Neural cell (in vitro differentiated cells): ENCODE measurements at regions not wholly inside any gene's neighbourhood (a gene's known extent, or its start where the extent isn't known, plus 50 kb on each side); places are given as distances from the start of the nearest gene placed in this dataset.

ENCODE experiments used
- H2AFZ ChIP-seq: fragments of 200-600, 300-800 bp; sonication (generic), shearing (Covaris generic); 2 replicates; pipeline ENCODE4 v1.6.0; 2014; ENCODE audit warnings: low read depth, mild to moderate bottlenecking, antibody characterized with exemption, low read length, moderate library complexity
- H3F3A ChIP-seq: fragments of 200-600 bp; shearing (Covaris generic); 2 replicates; pipeline ENCODE4 v1.6.1; 2016; ENCODE audit warnings: mild to moderate bottlenecking, moderate library complexity, mixed read lengths, antibody characterized with exemption, low read length; ENCODE audit not compliant: insufficient read depth, poor library complexity, severe bottlenecking
- H3K27ac ChIP-seq: fragments of 200-600, 300-800 bp; sonication (generic), shearing (Covaris generic); 2 replicates; pipeline ENCODE4 v1.5.1; 2014; ENCODE audit warnings: mild to moderate bottlenecking, low read length, moderate library complexity
- H3K27me3 ChIP-seq: fragments of 300-800, 200-600 bp; sonication (generic), shearing (Covaris generic); 2 replicates; pipeline ENCODE4 v1.6.0; 2014; ENCODE audit warnings: mild to moderate bottlenecking, low read depth, low read length, moderate library complexity; ENCODE audit not compliant: insufficient read depth
- H3K36me3 ChIP-seq: fragments of 300-800, 200-600 bp; sonication (generic), shearing (Covaris generic); 2 replicates; pipeline ENCODE4 v1.5.1; 2014; ENCODE audit warnings: mild to moderate bottlenecking, antibody characterized with exemption, low read length, moderate library complexity; ENCODE audit not compliant: insufficient read depth
- H3K4me2 ChIP-seq: fragments of 300-800, 200-600 bp; sonication (generic), shearing (Covaris generic); 2 replicates; pipeline ENCODE4 v1.6.0; 2014; ENCODE audit warnings: mild to moderate bottlenecking, low read length
- H3K4me3 ChIP-seq: fragments of 300-800, 200-600 bp; sonication (generic), shearing (Covaris generic); 2 replicates; pipeline ENCODE4 v1.5.1; 2014; ENCODE audit warnings: mild to moderate bottlenecking, low read length, moderate library complexity
- H3K79me2 ChIP-seq: fragments of 200-600 bp; shearing (Covaris generic); replicated peaks from 2 replicates; pipeline ENCODE4 v1.6.0; 2014; ENCODE audit warnings: mild to moderate bottlenecking, low read length, moderate library complexity; ENCODE audit not compliant: insufficient read depth
- H3K9ac ChIP-seq: fragments of 300-800, 200-600 bp; sonication (generic), shearing (Covaris generic); 2 replicates; pipeline ENCODE4 v1.6.1; 2016; ENCODE audit warnings: mild to moderate bottlenecking, low read length, mixed read lengths
- H3K9me2 ChIP-seq: fragments of 200-600 bp; shearing (Covaris generic); 2 replicates; pipeline ENCODE4 v1.6.1; 2016; ENCODE audit warnings: mild to moderate bottlenecking, low read length, mixed read lengths; ENCODE audit not compliant: insufficient read depth
- H3K9me3 ChIP-seq: fragments of 200-600, 300-800 bp; sonication (generic), shearing (Covaris generic); 2 replicates; pipeline ENCODE4 v1.6.1; 2016; ENCODE audit warnings: mild to moderate bottlenecking, mixed run types, low read length, moderate library complexity, mixed read lengths
- H4K20me1 ChIP-seq: fragments of 200-600 bp; shearing (Covaris generic); 2 replicates; pipeline ENCODE4 v1.6.1; 2016; ENCODE audit warnings: mild to moderate bottlenecking, mixed run types; ENCODE audit not compliant: insufficient read depth
- EP300 ChIP-seq: fragments of 450-650 bp; conservative IDR thresholded peaks from 2 replicates; pipeline ENCODE4 v1.6.1; 2014; ENCODE audit warnings: antibody characterized with exemption, mild to moderate bottlenecking, moderate library complexity; ENCODE audit not compliant: poor library complexity, severe bottlenecking
- EZH2 ChIP-seq: fragments of 200-600, 300-800 bp; shearing (Covaris generic), sonication (generic); IDR thresholded peaks from 2 replicates; pipeline ENCODE4 v1.6.1; 2014; ENCODE audit warnings: antibody characterized with exemption, low read length, borderline replicate concordance, mild to moderate bottlenecking; ENCODE audit not compliant: insufficient read depth, poor library complexity, severe bottlenecking
- MXI1 ChIP-seq: fragments of 450-650 bp; conservative IDR thresholded peaks from 2 replicates; pipeline ENCODE4 v1.6.1; 2014; ENCODE audit warnings: antibody characterized with exemption, mild to moderate bottlenecking; ENCODE audit not compliant: poor library complexity, severe bottlenecking
- POLR2AphosphoS5 ChIP-seq: IDR thresholded peaks from 2 replicates; pipeline ENCODE4 v1.6.1; 2012
- RAD21 ChIP-seq: fragments of 450-650 bp; conservative IDR thresholded peaks from 2 replicates; pipeline ENCODE4 v1.6.1; 2014; ENCODE audit warnings: antibody characterized with exemption, mild to moderate bottlenecking, moderate library complexity
- SMC3 ChIP-seq: fragments of 450-650 bp; conservative IDR thresholded peaks from 2 replicates; pipeline ENCODE4 v1.6.1; 2014; ENCODE audit warnings: antibody characterized with exemption, mild to moderate bottlenecking, moderate library complexity; ENCODE audit not compliant: poor library complexity
- TAF1 ChIP-seq: IDR thresholded peaks from 2 replicates; pipeline ENCODE4 v1.6.1; 2012; ENCODE audit warnings: low read depth
- TF ChIP-seq, protein P1 (sequence below): IDR thresholded peaks from 2 replicates; pipeline ENCODE4 v1.6.1; 2012; ENCODE audit warnings: borderline replicate concordance
- TF ChIP-seq, protein P2 (sequence below): fragments of 450-650 bp; IDR thresholded peaks from 2 replicates; pipeline ENCODE4 v1.5.1; 2014; ENCODE audit warnings: antibody characterized with exemption, mild to moderate bottlenecking, moderate library complexity; ENCODE audit not compliant: poor library complexity, severe bottlenecking

DNA sequence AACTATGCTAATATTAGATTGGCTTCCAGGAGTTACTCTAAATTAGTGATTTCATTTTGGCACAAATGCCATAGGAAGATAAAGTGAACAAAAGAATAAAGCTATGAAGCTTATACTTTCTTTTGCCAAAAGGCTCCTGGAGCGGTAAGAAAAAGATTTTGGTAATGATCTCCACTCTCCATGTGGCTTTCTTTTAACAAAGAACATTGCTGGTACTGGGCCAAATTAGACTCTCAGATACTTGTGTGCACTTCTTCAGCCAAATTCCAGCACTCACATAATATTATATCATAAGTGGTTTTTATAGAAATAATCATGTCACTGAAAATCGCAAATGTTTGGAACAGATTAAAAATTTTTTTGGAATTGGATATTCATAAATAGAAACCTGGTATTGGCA lies 142.4 kb upstream of the FGF13 start:
- no peak overlapping the region for H3K4me3 ChIP-seq
- no peaks in the 10 kb centered on the region for H3K27me3 ChIP-seq
- H3K4me2 ChIP-seq: no peak overlapping the region
- H3K79me2 ChIP-seq: no peaks in the 10 kb centered on the region
- no peaks in the 10 kb centered on the region for H3K9me3 ChIP-seq
- no peak overlapping the region for H3K27ac ChIP-seq
- H3K9ac ChIP-seq: no peak overlapping the region
- H3F3A ChIP-seq: no peaks in the 10 kb centered on the region
- no peak for TF ChIP-seq SMC3
- no peak for TF ChIP-seq EZH2
- TF ChIP-seq, protein P1, sequence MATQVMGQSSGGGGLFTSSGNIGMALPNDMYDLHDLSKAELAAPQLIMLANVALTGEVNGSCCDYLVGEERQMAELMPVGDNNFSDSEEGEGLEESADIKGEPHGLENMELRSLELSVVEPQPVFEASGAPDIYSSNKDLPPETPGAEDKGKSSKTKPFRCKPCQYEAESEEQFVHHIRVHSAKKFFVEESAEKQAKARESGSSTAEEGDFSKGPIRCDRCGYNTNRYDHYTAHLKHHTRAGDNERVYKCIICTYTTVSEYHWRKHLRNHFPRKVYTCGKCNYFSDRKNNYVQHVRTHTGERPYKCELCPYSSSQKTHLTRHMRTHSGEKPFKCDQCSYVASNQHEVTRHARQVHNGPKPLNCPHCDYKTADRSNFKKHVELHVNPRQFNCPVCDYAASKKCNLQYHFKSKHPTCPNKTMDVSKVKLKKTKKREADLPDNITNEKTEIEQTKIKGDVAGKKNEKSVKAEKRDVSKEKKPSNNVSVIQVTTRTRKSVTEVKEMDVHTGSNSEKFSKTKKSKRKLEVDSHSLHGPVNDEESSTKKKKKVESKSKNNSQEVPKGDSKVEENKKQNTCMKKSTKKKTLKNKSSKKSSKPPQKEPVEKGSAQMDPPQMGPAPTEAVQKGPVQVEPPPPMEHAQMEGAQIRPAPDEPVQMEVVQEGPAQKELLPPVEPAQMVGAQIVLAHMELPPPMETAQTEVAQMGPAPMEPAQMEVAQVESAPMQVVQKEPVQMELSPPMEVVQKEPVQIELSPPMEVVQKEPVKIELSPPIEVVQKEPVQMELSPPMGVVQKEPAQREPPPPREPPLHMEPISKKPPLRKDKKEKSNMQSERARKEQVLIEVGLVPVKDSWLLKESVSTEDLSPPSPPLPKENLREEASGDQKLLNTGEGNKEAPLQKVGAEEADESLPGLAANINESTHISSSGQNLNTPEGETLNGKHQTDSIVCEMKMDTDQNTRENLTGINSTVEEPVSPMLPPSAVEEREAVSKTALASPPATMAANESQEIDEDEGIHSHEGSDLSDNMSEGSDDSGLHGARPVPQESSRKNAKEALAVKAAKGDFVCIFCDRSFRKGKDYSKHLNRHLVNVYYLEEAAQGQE: no peak
- TF ChIP-seq POLR2AphosphoS5: no peak
- TF ChIP-seq MXI1: no peak
- TF ChIP-seq TAF1: no peak
- H4K20me1 ChIP-seq: no peaks in the 10 kb centered on the region
- H3K9me2 ChIP-seq: no peaks in the 10 kb centered on the region
- no peaks in the 10 kb centered on the region for H3K36me3 ChIP-seq
- H2AFZ ChIP-seq: no peak overlapping the region

DNA sequence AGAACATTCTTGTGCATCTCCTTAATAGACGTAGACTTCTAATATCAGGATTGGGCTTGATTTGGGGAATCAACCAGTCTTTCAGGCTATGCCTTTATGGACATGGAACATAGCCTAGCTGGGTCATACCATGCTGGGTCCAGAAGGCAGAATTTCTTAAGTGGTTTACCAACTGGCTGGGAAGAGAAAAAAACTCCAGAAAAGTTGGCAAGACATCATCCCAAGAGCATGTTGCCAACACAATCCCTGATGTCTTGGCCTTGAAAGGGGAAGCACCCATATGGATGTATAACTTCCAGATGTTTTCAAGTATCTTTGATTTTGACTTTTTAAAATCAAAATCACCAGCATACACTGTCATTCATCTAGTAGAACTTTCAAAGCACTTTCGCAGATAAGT lies 138.0 kb upstream of the FGF13 start:
- Histone ChIP-seq H4K20me1 (no peaks in the 10 kb centered on the region), H3K36me3 (no peaks in the 10 kb centered on the region), H3K9me3 (no peaks in the 10 kb centered on the region), H3K4me3 (no peak overlapping the region), H3K79me2 (no peaks in the 10 kb centered on the region), H3K27me3 (no peaks in the 10 kb centered on the region), H3F3A (no peaks in the 10 kb centered on the region), H3K9me2 (no peaks in the 10 kb centered on the region), H3K27ac (no peak overlapping the region), H3K9ac (no peak overlapping the region), H2AFZ (no peak overlapping the region), H3K4me2 (no peak overlapping the region)
- TF ChIP-seq RAD21 (no peak), EP300 (no peak), MXI1 (no peak), POLR2AphosphoS5 (no peak), EZH2 (no peak), TAF1 (no peak), SMC3 (no peak)
- TF ChIP-seq, protein P2, sequence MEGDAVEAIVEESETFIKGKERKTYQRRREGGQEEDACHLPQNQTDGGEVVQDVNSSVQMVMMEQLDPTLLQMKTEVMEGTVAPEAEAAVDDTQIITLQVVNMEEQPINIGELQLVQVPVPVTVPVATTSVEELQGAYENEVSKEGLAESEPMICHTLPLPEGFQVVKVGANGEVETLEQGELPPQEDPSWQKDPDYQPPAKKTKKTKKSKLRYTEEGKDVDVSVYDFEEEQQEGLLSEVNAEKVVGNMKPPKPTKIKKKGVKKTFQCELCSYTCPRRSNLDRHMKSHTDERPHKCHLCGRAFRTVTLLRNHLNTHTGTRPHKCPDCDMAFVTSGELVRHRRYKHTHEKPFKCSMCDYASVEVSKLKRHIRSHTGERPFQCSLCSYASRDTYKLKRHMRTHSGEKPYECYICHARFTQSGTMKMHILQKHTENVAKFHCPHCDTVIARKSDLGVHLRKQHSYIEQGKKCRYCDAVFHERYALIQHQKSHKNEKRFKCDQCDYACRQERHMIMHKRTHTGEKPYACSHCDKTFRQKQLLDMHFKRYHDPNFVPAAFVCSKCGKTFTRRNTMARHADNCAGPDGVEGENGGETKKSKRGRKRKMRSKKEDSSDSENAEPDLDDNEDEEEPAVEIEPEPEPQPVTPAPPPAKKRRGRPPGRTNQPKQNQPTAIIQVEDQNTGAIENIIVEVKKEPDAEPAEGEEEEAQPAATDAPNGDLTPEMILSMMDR: no peak
- TF ChIP-seq, protein P1: no peak
